ENCODE measurements at regions not wholly inside any gene's neighbourhood (a gene's known extent, or its start where the extent isn't known, plus 50 kb on each side); places are given as distances from the start of the nearest gene placed in this dataset.

DNA sequence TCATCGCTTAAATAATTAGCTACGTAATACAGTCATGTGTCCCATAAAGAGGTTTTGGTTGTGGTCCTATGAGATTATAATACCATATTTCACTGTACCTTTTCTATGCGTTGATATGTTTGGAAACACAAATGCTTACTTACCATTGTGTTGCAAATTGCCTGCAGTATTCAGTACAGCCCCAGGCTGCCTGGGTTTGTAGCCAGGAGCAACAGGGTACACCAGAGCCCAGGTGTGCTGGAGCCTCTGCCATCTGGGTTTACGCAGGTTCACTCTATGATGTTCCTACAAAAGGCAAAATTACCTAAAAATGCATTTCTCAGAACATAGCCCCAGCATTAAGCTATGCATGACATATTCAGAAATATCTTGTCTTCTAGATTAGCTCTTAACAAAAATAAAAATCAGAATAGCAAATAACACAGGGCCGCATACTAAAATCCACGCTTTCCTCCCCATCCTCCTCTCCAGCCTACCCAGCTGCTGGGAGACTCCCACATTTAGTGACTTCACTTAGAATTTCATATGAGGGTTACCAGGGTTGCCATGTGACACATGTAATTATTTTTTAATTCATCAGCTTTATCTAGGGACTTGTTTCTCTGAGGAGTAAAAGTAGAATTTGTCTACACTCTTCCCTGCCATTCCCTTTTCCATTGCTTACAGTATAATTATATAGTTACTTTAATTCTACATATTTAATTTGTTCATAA lies 559.0 kb upstream of the ADARB2 start:
- DNase-seq = no peak

DNA sequence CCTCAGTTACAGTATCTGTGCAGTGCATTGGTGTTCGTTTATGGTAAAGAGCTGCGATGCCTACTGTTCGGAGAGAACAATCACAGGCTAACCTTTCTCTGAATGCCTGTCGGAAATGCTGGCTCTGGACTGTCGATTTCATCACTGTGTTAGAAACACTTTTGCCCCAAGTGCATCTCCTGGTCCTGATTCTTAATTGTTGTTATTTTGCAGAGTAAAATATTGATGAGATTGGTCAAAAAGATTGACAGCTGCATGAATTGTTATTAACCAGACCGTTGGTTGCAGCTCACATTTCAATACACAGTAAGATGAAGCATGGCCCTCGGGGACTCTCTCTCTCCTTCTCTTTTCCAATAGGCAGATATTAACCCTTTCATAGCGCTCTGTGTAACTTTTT lies 557.4 kb upstream of the ADARB2 start:
- DNase-seq = no peak

DNA sequence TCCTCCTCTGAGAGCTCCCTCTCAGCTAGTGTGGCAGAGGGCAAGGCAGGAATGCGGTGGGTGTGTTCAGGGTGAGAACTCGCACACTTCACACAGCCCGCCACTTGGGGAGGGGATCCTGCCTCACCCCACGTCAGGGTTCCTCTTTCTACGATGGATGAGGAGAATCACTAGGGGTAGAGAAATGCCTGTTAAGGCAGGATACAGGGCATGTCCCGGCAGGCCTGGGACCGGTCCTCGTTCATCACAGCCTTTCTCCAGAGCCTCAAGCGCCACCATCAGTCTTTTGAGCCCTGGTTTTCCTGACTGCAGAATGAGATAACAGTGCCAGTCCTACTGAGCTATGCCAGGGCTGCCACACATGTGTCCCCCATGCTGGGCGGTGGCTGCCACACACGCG lies 546.7 kb upstream of the ADARB2 start:
- DNase-seq = no peak

- no peak for DNase-seq
These were observed 544.9 kb upstream of the ADARB2 start for GRCh38 chr10:2282202-2282601.

GRCh38 chr10:2280713-2281300 lies 543.5 kb upstream of the ADARB2 start:
- no peak for DNase-seq

DNA sequence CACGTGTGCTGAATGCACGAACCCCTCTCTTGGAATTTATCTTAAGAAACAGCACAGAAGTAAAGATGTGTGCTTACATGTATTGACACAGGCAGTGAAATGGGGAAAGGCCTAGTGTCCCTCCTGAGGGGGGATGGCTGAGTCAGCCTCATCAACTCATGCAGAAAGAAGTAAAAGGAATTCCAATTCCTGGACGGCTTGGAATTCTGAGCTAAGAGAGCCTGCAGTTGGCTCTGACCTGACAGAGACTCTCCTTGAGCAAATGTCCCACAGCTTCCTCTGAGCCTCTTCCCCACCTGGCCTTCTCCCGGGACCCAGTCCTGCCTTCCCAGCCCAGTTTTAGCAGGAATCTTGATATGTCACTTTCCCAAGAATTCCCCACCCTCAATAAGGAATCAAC lies 542.4 kb upstream of the ADARB2 start:
- DNase-seq = no peak

- no peak for DNase-seq
These were observed 541.0 kb upstream of the ADARB2 start for GRCh38 chr10:2278363-2278762.

DNA sequence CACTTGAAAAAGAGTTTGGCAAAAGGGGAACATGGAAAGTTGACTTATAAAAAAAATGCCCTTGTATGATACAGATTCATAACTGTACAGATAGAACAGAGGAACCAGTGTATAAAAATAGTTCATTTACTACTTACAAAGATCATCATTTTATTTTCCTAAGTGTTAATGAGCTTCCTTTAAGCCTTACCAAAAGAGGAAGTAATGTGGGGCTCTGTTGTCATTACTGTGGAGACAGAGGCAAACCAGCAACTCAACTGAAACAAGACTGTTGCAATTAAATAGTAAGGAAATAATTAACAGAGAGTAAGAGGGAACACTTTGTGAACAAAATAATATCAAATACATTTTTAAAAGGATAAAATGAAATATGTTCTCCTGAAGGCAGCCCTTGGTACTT lies 526.2 kb upstream of the ADARB2 start:
- DNase-seq = no peak

GRCh38 chr10:2262878-2263277 lies 525.6 kb upstream of the ADARB2 start:
- DNase-seq = no peak

DNA sequence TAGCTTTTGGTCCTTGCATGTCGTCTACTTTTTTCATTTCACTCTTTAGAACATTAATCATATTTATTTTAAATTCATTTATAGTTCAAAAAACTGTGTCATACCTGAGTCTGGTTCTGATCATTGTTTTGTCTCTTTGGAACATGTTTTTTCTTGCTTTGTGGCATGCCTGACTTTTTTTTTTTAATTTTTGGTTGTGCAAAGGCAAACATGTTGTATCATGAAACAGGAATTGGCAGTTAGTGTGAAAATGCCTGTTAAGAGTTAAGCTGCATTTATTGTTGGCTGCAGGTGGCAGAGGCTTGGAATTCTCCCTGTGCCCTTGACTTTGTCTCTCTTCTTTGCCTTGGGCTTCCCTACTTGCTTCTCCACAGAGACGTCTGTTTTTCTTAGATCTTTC lies 525.0 kb upstream of the ADARB2 start:
- DNase-seq = no peak

GRCh38 chr10:2256241-2256640 lies 518.9 kb upstream of the ADARB2 start:
- no peak for DNase-seq

- no peak for DNase-seq
These were observed 514.8 kb upstream of the ADARB2 start for GRCh38 chr10:2252096-2252495.

- no peak for DNase-seq
These were observed 514.3 kb upstream of the ADARB2 start for GRCh38 chr10:2251631-2252030.

DNA sequence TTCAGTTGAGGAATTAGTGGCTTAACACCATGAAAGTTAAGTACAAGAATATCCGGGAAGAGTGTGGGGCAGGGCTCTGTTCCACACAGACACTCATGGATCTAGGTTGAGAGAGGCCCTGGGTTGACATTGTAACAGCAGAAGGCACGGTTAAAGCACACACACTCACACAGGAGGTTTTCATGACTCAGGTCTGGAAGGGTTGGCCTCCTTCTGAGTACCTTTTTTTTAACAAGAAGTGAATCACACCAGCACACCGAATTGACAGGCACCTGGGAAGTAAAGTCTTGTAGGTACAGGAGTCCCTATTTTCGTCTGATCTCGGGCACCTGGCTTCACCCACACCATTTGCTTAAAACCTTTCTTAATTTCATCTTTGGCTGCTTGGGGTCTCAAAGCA lies 509.4 kb upstream of the ADARB2 start:
- DNase-seq = no peak

DNA sequence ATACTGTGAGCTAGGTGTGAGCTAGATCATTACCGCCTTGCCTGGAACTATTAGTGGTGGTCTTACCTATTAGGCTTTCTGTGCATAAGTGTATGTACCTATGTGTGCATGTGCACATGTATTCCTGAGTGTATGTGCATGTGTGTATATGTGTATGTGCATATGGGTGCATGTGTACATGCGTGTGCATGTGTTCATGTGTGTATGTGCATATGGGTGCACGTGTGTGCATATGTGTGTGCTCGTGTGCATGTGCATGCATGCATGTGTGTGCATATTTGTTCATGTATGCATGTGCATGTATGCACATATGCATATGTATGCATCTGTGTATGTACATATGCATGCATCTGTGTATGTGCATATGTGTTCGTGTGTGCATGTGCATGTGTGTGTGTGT lies 508.3 kb upstream of the ADARB2 start:
- DNase-seq = no peak

GRCh38 chr10:2244471-2244870 lies 507.1 kb upstream of the ADARB2 start:
- no peak for DNase-seq

GRCh38 chr10:2236876-2237275 lies 499.6 kb upstream of the ADARB2 start:
- no peak for DNase-seq

DNA sequence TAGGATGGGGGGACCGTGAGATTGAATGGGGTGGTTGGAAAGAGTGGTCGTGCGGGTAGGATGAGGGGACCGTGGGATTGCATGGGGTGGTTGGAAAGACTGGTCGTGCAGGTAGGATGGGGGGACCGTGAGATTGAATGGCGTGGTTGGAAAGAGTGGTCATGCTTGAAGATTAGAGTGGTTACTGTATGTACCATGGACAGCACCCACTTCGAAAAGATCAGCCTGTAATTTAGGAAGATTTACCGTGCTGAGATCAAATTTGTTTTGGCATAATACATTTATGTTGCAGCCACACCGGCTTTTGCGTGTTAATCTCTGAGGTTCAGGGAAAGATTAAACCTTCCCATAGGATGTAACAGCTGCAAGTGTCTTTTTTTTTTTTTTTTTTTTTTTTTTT lies 495.2 kb upstream of the ADARB2 start:
- DNase-seq = no peak

DNA sequence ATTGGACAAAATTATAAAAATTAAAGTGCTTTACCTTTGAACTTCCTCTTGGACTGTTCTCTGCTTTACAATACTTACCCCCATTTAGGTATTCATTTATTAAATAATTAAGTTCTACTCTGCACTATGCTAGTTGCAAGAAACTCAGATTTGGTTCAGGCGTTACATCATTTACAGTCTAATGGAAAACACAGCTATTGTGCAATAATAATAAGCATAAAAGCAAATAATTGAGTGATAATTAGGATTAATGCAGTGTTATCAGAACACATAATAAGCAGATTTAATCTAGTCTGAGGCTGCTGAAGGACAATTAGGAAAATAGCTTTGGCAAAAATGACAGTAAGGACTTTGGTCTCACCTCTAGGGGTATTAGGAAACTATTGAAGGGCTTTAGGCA lies 493.2 kb upstream of the ADARB2 start:
- DNase-seq = no peak

DNA sequence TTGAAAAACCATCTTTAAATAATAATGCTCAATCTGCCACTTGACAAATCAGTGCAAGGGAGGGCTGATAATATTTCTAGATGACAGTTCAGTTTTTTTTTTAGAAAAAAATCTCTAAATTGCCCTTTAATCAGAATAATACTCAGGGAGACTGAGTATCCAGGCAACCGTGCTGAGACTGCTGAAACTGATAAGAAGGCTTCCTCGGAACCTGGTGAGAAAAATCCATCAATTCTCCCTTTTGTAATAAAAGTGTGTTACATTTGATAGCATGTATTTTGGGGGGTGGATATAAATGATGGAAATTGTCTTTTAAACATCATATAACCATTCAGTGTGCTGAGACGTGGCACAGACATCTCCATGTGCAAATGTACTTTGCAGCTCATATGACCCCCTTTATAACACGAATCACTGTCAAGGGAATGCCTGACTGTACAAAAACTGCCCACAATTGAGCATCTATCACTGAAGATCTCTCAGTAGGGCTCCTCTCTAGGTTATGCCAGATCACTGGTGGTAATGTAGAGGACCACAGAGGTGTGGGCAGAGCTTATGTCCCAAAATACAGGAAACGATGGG lies 491.1 kb upstream of the ADARB2 start:
- DNase-seq = no peak

- DNase-seq = no peak
These were observed 488.3 kb upstream of the ADARB2 start for GRCh38 chr10:2225609-2226008.

- DNase-seq = no peak
These were observed 486.4 kb upstream of the ADARB2 start for GRCh38 chr10:2223548-2224320.

GRCh38 chr10:2222631-2223030 lies 485.3 kb upstream of the ADARB2 start:
- DNase-seq = no peak

DNA sequence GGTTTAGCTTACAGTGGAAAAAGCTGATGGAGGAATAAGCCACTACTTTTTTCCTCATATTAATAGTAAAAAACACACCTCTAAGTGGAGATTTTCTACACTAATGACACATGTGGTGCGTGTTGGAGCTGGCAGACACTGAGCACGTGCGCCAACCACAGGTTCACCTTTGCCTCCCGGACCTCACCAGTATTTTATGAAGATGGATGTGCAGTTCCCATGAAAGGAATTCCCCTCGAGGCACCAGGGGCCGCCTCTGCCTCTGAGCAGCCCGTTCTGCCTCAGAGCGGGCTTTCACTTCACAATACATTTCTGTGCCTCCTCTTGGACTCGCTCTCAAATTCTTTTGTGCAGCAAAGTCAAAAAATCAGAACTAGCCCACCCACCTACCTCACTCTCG lies 477.5 kb upstream of the ADARB2 start:
- no peak for DNase-seq
